ENCODE measurements at regions not wholly inside any gene's neighbourhood (a gene's known extent, or its start where the extent isn't known, plus 50 kb on each side); places are given as distances from the start of the nearest gene placed in this dataset.

DNA sequence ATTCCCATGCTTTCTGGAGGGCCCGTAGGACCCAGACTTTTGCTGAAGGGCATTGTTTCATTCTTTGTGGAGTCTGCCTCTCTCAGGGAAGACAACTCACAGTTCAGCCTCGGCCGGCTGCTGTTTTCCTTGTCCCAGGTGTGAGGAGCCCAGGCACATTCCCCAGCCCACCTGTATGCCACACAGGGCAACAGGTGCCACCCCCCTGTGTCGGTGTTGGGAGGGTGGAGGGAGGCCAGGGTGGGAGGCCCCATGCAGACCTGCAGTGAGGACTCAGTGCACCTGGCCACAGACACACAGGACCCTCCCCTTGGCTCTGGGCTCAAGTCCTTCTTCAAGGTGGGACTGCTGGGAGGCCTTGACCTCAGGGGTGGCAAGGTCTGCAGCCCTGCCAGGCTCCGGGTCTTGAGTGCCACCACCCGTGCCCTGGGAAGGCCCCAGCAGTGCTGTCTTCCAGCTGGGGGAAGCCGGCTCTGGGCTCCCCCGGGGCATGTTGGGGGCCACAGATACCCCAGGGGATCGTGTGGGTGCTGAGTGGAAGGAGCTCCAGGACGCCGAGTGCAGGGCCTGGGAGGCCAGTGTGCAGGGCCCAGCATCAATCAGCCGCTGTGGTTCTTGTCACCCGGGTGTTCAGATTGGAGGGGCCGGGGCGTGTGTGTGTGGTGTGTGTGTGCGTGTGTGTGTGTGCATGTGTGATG is 1286.1 kb downstream of the BRD1 start:
- TF ChIP-seq EZH2 (IDR thresholded peaks at IDR 0.05; ENCODE audit: low read depth, unreplicated experiment), result no peak
- no peak for TF ChIP-seq POLR2AphosphoS5 (IDR thresholded peaks at IDR 0.05; ENCODE audit: low read depth)
- TF ChIP-seq JUNB (IDR thresholded peaks at IDR 0.05; ENCODE audit: unreplicated experiment), result no peak
- TF ChIP-seq, protein P1, sequence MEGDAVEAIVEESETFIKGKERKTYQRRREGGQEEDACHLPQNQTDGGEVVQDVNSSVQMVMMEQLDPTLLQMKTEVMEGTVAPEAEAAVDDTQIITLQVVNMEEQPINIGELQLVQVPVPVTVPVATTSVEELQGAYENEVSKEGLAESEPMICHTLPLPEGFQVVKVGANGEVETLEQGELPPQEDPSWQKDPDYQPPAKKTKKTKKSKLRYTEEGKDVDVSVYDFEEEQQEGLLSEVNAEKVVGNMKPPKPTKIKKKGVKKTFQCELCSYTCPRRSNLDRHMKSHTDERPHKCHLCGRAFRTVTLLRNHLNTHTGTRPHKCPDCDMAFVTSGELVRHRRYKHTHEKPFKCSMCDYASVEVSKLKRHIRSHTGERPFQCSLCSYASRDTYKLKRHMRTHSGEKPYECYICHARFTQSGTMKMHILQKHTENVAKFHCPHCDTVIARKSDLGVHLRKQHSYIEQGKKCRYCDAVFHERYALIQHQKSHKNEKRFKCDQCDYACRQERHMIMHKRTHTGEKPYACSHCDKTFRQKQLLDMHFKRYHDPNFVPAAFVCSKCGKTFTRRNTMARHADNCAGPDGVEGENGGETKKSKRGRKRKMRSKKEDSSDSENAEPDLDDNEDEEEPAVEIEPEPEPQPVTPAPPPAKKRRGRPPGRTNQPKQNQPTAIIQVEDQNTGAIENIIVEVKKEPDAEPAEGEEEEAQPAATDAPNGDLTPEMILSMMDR (conservative IDR thresholded peaks at IDR 0.05; ENCODE audit: low read depth in 2 of 2), result no peak
- TF ChIP-seq EZH2phosphoT487 (IDR thresholded peaks at IDR 0.05; ENCODE audit: unreplicated experiment), result no peak
- TF ChIP-seq, protein P2, sequence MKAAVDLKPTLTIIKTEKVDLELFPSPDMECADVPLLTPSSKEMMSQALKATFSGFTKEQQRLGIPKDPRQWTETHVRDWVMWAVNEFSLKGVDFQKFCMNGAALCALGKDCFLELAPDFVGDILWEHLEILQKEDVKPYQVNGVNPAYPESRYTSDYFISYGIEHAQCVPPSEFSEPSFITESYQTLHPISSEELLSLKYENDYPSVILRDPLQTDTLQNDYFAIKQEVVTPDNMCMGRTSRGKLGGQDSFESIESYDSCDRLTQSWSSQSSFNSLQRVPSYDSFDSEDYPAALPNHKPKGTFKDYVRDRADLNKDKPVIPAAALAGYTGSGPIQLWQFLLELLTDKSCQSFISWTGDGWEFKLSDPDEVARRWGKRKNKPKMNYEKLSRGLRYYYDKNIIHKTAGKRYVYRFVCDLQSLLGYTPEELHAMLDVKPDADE (IDR thresholded peaks at IDR 0.05), result no peak
- no peak for TF ChIP-seq NANOG (IDR thresholded peaks at IDR 0.05; ENCODE audit: borderline replicate concordance)
- TF ChIP-seq, protein P3, sequence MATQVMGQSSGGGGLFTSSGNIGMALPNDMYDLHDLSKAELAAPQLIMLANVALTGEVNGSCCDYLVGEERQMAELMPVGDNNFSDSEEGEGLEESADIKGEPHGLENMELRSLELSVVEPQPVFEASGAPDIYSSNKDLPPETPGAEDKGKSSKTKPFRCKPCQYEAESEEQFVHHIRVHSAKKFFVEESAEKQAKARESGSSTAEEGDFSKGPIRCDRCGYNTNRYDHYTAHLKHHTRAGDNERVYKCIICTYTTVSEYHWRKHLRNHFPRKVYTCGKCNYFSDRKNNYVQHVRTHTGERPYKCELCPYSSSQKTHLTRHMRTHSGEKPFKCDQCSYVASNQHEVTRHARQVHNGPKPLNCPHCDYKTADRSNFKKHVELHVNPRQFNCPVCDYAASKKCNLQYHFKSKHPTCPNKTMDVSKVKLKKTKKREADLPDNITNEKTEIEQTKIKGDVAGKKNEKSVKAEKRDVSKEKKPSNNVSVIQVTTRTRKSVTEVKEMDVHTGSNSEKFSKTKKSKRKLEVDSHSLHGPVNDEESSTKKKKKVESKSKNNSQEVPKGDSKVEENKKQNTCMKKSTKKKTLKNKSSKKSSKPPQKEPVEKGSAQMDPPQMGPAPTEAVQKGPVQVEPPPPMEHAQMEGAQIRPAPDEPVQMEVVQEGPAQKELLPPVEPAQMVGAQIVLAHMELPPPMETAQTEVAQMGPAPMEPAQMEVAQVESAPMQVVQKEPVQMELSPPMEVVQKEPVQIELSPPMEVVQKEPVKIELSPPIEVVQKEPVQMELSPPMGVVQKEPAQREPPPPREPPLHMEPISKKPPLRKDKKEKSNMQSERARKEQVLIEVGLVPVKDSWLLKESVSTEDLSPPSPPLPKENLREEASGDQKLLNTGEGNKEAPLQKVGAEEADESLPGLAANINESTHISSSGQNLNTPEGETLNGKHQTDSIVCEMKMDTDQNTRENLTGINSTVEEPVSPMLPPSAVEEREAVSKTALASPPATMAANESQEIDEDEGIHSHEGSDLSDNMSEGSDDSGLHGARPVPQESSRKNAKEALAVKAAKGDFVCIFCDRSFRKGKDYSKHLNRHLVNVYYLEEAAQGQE (IDR thresholded peaks at IDR 0.05; ENCODE audit: unreplicated experiment), result no peak
- TF ChIP-seq ZNF331 (CRISPR knock-in tag; IDR thresholded peaks at IDR 0.05; ENCODE audit: low read depth), result no peak
- TF ChIP-seq, protein P4, sequence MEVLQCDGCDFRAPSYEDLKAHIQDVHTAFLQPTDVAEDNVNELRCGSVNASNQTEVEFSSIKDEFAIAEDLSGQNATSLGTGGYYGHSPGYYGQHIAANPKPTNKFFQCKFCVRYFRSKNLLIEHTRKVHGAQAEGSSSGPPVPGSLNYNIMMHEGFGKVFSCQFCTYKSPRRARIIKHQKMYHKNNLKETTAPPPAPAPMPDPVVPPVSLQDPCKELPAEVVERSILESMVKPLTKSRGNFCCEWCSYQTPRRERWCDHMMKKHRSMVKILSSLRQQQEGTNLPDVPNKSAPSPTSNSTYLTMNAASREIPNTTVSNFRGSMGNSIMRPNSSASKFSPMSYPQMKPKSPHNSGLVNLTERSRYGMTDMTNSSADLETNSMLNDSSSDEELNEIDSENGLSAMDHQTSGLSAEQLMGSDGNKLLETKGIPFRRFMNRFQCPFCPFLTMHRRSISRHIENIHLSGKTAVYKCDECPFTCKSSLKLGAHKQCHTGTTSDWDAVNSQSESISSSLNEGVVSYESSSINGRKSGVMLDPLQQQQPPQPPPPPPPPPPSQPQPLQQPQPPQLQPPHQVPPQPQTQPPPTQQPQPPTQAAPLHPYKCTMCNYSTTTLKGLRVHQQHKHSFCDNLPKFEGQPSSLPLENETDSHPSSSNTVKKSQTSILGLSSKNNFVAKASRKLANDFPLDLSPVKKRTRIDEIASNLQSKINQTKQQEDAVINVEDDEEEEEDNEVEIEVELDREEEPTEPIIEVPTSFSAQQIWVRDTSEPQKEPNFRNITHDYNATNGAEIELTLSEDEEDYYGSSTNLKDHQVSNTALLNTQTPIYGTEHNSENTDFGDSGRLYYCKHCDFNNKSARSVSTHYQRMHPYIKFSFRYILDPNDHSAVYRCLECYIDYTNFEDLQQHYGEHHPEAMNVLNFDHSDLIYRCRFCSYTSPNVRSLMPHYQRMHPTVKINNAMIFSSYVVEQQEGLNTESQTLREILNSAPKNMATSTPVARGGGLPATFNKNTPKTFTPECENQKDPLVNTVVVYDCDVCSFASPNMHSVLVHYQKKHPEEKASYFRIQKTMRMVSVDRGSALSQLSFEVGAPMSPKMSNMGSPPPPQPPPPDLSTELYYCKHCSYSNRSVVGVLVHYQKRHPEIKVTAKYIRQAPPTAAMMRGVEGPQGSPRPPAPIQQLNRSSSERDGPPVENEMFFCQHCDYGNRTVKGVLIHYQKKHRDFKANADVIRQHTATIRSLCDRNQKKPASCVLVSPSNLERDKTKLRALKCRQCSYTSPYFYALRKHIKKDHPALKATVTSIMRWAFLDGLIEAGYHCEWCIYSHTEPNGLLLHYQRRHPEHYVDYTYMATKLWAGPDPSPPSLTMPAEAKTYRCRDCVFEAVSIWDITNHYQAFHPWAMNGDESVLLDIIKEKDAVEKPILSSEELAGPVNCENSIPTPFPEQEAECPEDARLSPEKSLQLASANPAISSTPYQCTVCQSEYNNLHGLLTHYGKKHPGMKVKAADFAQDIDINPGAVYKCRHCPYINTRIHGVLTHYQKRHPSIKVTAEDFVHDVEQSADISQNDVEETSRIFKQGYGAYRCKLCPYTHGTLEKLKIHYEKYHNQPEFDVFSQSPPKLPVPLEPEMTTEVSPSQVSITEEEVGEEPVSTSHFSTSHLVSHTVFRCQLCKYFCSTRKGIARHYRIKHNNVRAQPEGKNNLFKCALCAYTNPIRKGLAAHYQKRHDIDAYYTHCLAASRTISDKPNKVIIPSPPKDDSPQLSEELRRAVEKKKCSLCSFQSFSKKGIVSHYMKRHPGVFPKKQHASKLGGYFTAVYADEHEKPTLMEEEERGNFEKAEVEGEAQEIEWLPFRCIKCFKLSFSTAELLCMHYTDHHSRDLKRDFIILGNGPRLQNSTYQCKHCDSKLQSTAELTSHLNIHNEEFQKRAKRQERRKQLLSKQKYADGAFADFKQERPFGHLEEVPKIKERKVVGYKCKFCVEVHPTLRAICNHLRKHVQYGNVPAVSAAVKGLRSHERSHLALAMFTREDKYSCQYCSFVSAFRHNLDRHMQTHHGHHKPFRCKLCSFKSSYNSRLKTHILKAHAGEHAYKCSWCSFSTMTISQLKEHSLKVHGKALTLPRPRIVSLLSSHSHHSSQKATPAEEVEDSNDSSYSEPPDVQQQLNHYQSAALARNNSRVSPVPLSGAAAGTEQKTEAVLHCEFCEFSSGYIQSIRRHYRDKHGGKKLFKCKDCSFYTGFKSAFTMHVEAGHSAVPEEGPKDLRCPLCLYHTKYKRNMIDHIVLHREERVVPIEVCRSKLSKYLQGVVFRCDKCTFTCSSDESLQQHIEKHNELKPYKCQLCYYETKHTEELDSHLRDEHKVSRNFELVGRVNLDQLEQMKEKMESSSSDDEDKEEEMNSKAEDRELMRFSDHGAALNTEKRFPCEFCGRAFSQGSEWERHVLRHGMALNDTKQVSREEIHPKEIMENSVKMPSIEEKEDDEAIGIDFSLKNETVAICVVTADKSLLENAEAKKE (CRISPR knock-in tag; IDR thresholded peaks at IDR 0.05), result no peak
- no peak for TF ChIP-seq ZNF114 (CRISPR knock-in tag; IDR thresholded peaks at IDR 0.05)
- TF ChIP-seq CREB1 (CRISPR knock-in tag; IDR thresholded peaks at IDR 0.05; ENCODE audit: low read depth), result no peak

All from GM23338 (cell line).